MM.1S (cell line): ENCODE measurements at regions not wholly inside any gene's neighbourhood (a gene's known extent, or its start where the extent isn't known, plus 50 kb on each side); places are given as distances from the start of the nearest gene placed in this dataset.

ENCODE experiments used
- EZH2 ChIP-seq: fragments of 300-600 bp; sonication (generic); optimal IDR thresholded peaks from 2 replicates; pipeline ENCODE3; 2017; ENCODE audit warnings: low read depth, mild to moderate bottlenecking, antibody characterized with exemption, low read length, mixed read lengths
- EZH2phosphoT487 ChIP-seq: fragments of 300-600 bp; sonication (generic); IDR thresholded peaks from 2 replicates; pipeline ENCODE4 v1.6.1; 2018; ENCODE audit warnings: antibody characterized with exemption, low read length
- TF ChIP-seq, protein P1 (sequence below): fragments of 300-600 bp; sonication (generic); IDR thresholded peaks from 2 replicates; pipeline ENCODE4 v1.5.1; 2016; ENCODE audit warnings: antibody characterized with exemption, low read length, mixed read lengths

DNA sequence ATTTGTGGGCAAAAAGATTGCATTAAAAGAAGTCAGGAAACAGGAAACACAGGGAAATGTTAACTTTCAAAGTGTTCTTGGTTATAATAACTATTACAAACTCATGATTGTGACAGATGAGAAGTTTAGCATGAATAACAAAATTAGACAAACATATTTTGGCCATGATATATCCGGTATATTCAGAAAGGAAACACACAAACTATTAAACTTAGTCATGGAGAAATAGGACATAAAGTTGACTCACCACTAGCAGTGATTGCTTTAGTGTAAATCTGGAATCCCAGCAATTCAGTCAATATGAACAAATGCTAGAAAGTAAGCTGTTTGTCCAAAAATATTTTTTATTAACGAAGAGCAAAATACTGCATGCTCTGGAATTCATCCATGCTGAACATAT lies 1299.9 kb downstream of the C4orf33 start:
- TF ChIP-seq, protein P1, sequence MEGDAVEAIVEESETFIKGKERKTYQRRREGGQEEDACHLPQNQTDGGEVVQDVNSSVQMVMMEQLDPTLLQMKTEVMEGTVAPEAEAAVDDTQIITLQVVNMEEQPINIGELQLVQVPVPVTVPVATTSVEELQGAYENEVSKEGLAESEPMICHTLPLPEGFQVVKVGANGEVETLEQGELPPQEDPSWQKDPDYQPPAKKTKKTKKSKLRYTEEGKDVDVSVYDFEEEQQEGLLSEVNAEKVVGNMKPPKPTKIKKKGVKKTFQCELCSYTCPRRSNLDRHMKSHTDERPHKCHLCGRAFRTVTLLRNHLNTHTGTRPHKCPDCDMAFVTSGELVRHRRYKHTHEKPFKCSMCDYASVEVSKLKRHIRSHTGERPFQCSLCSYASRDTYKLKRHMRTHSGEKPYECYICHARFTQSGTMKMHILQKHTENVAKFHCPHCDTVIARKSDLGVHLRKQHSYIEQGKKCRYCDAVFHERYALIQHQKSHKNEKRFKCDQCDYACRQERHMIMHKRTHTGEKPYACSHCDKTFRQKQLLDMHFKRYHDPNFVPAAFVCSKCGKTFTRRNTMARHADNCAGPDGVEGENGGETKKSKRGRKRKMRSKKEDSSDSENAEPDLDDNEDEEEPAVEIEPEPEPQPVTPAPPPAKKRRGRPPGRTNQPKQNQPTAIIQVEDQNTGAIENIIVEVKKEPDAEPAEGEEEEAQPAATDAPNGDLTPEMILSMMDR = no peak
- TF ChIP-seq EZH2 = no peak
- TF ChIP-seq EZH2phosphoT487 = no peak
